C4-2B (cell line): ENCODE measurements at regions not wholly inside any gene's neighbourhood (a gene's known extent, or its start where the extent isn't known, plus 50 kb on each side); places are given as distances from the start of the nearest gene placed in this dataset.

Source experiments
- ZFX ChIP-seq: fragments of 450-650 bp; IDR thresholded peaks from 2 replicates; pipeline ENCODE4 v1.6.1; 2017
- TF ChIP-seq, protein P1 (sequence below): fragments of 450-650 bp; conservative IDR thresholded peaks from 2 replicates; pipeline ENCODE4 v1.5.1; 2017; ENCODE audit warnings: mild to moderate bottlenecking

- TF ChIP-seq, protein P1, sequence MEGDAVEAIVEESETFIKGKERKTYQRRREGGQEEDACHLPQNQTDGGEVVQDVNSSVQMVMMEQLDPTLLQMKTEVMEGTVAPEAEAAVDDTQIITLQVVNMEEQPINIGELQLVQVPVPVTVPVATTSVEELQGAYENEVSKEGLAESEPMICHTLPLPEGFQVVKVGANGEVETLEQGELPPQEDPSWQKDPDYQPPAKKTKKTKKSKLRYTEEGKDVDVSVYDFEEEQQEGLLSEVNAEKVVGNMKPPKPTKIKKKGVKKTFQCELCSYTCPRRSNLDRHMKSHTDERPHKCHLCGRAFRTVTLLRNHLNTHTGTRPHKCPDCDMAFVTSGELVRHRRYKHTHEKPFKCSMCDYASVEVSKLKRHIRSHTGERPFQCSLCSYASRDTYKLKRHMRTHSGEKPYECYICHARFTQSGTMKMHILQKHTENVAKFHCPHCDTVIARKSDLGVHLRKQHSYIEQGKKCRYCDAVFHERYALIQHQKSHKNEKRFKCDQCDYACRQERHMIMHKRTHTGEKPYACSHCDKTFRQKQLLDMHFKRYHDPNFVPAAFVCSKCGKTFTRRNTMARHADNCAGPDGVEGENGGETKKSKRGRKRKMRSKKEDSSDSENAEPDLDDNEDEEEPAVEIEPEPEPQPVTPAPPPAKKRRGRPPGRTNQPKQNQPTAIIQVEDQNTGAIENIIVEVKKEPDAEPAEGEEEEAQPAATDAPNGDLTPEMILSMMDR, result no peak
- TF ChIP-seq ZFX, result no peak
These were observed 118.0 kb upstream of the IFNG-AS1 start for GRCh38 chr12:67871231-67871630.
